ENCODE measurements at regions not wholly inside any gene's neighbourhood (a gene's known extent, or its start where the extent isn't known, plus 50 kb on each side); places are given as distances from the start of the nearest gene placed in this dataset.
A peak's percentile ranks its signal among the peaks of the same experiment; 100 is the strongest.
"Not testable (repeated sequence)": the region's sequence is repeated elsewhere in the genome, so short reads cannot be mapped to it uniquely, and the experiment has no call there.

DNA sequence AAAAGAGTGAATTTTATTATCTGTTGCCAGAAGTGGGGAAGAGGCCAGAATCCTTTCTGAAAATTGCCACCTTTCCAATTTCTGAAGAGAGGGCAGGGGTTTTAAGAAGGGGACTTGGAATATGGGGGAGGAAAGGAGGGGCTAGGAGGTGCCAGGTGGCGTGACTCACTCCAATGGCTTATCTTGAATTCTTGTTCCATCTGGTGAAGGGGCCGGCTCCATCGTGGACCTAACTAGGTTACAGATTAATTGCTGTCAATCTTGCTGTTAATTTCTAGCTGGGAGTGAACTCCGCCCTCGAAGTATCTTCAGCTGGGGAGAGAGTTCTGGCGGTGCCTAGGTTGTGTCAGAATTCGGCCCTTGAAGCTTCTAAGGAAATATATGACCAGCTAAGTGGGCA lies 138.7 kb downstream of the YTHDC2 start:
- no peak for DNase-seq

DNA sequence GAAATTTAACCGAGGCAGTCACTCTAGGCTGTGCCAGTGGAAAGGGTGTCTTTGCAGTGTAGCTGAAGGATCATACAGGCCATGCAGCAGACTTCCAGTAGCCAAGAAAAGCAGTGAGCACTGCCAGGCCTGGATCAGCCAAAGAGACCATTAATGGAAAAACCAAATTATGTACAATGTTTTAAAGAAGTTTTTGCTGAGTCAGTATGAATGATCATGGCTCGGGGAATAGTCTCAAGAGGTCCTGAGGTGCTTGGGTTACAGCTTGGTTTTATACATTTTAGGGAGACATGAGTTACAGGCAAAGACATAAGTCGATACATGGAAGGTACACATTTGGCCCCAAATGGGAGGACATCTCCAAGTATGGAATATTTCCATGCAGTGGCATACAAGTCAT lies 141.3 kb downstream of the YTHDC2 start:
- no peak for DNase-seq

DNA sequence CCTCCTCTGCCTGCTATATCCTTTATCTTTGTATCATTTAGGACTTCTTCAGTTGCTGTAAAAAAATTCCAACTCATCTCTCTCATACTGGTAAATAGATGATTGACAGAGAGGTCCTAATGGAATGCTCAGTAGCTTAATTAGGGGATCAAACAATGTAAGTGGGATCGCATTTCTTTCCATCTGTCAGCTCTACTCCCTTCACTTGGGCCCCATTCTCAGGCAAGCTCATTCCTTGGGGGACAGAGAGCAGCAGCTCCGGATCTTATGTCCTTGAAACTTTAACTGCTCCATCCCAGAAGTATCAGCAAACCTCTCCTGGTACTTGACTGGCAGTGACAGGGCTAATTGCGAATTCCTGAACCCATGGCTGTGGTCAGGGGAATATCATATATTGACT lies 146.7 kb downstream of the YTHDC2 start:
- no peak for DNase-seq

DNA sequence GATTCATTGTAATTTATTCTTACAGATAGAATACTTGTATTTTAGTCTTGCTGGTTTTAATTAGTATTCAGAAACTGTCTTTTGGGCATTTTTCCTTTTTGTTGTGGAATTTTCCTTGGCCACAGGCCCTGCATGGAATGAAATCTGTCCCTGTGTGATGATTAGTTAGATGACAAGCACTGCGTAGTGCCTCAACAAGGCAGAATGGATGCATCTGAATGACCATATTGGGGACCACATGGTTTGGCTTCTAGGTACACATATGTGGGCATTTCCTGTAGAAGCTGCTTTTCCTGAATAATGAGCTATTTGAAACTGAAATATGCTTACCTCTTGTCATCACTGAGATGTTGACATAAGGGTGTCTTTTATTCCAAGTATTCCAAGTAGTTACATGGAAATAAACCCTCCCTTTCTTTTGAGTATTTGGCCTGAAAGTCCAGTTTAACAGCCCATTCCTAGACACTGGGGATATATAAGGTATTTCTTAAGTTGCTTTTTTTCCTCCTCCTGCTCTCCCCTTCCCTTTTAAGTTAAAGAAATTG lies 147.3 kb downstream of the YTHDC2 start:
- no peak for DNase-seq

DNA sequence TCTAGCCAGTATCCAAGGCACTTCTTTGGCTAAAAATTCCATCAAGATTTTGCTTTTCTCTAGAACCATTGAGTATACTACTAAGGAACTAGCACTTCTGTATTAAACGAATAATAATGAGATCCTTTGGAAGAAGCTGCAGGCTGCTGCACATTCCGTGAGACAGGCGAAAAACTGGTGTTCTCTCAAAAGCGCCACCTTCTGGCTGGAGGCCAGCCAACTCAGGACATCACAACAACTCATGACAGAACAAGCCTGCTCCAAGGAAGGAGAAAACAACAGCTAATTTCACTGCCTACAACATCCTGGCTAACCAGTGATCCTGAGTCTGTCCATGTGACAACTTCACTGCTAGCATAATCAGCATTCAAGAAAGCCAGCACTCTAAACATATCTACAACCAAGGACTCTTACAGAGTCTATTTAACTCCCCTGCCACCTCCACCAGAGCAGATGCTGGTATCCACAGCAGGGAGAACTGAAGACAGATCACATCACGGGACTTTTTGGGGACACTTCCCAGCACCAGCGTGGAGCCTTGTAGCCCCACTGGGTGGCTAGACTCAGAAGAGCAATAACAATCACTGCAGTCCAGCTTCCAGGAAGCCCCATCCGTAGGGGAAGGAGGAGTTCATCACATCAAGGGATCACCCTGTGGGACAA lies 150.5 kb downstream of the YTHDC2 start:
- peak; percentile 47 to 49 for DNase-seq

DNA sequence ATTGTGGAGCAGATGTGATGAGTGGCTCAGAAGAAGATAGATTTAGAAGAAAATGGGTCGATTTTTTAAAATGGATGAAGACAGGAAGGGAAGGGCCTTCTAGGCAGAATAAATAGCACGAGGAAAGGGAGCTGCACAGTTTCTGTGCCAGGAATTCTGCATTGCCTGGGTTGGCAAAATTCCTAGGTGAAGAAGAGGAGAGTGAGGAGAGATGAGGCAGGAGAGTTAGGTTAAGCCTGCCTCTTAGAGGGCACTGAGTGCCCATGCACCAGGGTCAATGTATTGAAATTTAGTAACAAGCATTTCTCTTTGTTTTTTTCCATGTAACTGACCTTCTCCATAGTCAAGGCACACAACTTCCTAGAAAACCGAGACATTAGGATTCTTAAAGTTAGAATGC lies 159.5 kb downstream of the YTHDC2 start:
- no peak for DNase-seq

DNA sequence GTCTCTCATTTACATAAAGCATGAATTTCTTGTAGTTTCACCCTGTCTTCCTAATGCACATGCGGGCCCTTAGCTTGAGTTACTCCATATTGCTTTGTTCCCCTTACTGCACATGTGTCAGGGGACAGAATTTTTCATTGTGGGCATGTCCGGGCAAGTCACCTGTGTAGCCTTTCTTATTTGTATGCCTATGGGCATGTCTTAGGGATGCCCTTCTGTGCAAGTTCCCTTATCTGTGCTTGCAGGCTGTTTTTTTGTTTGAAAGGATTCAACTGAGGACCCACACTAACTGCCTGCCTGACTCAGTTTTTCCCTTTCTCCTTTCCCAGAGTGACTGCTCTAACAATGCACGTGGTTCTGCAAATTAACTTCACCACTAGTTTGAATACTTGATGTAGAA lies 161.7 kb downstream of the YTHDC2 start:
- no peak for DNase-seq

DNA sequence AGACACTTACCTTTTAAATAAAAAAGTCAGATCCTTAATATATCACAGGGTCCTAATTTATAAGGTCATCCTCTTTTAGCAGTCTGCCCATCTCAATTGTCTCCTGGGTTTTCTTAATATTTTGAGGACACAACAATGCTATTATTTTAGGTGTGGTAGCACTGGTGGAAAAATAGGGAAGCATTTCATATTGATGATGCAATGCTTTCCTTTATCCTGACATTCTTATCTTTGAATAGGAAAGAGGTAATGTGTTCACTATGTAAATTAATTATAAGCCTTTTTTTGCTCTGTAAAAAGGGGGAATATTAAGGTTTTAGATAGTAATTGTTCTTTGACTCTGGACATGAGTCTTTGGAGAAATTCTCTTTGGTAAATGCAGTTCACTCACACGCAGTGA lies 164.7 kb downstream of the YTHDC2 start:
- no peak for DNase-seq

DNA sequence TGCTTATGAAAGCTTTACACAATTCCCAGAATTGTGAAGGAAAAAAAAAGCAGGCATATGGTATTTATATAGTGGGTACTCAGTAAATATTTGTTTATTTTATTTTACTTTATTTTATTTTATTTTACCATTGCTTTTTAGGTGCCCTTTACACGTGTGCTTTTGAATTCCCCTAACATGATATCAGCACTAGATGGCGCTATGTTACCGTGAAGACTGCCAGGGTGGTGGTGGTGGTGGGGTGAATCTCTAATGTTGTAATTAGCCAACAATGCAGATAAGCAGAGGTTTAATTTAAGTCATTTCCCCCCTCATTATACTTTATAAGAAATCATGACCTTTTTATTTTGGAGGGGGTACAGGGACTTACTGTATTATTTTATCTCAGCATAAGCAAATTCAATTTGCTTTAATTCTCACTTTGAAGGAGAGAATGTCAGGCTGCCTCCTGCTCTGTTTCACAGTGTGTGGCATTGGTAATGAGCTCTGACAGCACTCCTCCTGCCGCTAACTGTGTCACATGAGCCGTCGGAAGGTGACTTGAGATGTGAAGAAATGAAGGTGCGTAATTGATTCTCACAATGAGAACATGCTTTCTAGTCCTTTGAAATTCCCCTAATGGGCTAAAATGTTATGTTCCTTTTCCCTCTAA lies 165.6 kb downstream of the YTHDC2 start:
- peak in 1 of 2 experiments; percentile 22 for DNase-seq

DNA sequence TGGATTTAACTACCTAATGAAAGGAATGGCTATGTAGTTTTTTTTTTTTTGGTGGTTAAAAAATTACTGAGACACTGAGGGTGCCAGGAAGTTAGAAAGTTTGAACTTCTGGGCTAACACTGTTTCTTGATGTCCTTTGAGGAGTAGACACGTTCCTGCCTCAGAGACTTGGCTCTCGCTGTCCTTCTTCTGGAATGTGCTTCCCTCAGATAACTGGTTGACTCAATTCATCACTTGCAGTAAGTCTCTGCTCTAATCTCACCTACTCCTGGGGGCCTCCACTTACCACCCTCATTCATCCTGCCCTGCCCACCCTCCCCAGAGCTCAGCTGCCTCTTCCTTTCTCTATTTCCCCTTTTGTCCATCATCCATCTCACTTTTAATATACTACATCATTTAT lies 167.0 kb downstream of the YTHDC2 start:
- DNase-seq = no peak

DNA sequence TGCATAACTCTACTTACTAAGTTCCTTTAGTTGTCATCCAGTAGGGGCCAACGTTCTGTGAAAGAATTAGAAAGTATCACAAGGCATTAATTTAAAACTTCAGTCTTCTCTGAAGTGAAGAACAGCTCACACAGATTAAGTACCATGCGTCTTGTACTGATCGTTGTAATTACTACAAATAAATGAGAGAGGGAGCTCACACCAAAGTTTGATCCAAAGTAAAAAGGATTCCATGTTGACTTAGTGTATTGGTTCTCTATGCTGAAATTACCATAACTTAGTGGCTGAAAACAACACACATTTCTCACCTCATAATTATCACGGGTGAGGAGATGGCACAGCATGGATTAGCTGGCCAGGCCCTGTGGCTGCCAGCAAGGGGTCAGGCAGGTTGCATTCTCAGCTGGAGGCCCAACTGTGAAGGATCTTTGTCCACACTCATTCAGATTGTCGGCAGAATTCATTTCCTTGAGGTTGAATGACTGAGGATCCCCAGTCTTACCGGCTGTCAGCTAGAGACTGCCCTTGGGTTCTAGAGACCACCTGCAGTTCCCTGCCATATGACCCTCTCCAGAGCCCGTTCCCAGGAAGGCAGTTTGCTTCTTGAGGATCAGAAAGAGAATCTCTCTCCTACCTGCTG lies 169.1 kb downstream of the YTHDC2 start:
- DNase-seq = no peak

DNA sequence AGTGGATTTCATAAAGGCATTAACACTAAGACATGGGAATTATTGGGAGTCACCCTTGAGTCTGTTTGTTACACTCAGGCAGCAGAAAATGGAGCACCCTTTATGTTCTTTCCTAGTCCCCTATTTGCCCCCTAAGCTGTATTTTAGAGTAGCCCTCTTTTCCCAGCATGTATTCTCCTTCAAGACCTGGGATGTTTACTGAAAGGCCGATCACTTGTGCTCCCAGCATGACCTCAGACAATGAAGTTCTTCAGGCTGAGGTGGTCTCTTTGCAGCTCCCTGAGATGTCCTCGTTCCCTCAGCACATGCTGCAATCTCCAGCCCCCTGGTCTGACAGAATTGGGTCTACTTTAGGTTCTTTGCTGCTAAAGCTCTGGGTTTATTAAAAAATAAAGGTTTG lies 169.7 kb downstream of the YTHDC2 start:
- no peak for DNase-seq

DNA sequence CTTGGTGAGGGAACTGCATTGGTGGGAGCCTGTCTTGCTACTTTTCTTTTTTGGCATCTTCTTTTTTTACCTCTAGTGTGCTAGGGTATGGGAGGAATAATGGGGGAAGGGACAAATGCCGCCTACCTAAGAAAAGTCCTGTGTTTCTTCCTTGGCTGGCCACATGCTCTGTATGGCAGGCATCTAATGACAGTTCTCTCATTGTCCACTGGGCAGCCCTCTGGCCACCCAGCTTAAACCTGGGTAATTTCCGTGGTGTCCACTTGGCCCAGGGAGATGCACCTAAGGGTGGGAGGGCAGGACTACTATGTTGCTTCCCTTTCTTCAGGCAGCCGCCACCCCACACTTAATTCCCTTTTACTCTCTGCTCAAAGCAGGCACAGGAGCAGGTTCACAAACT lies 173.1 kb downstream of the YTHDC2 start:
- DNase-seq = no peak

DNA sequence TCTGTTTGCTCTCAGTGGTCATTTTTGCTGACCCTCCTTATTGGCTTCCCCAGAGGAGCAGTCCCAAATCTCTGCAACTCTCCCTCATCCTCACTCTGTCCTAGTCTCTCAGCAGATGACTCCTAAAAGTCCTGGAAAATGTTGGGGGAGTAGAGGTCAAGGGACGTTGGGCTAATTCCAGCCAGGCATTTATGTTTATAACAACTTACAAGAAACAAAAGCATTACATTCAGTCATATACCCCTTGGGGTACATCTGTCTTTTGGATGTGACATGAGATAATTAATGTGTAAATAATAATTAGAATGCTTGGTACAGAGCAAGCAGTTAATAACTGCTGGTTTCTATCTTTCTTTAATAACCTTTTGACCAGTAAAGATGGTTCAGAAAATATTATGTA lies 176.2 kb downstream of the YTHDC2 start:
- no peak for DNase-seq

DNA sequence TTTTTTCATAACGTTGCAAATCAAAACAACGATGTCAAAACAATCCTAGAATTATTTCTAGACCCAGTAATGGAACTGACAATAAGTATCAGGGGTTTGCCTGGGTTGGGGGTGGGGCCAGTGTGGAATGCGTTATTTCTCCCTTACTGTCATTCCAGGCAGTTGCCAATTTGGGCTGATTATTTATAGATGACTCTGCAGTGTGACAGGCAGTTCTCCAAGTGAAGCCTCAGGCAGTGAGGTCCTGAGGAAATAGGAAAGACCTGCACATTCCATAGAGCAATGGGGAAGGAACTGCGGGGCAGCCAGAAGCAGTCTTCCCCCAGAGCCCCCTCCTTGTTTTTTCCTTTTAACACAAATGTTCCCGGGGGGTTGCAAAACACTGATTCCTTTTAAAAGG lies 179.0 kb downstream of the YTHDC2 start:
- no peak for DNase-seq

DNA sequence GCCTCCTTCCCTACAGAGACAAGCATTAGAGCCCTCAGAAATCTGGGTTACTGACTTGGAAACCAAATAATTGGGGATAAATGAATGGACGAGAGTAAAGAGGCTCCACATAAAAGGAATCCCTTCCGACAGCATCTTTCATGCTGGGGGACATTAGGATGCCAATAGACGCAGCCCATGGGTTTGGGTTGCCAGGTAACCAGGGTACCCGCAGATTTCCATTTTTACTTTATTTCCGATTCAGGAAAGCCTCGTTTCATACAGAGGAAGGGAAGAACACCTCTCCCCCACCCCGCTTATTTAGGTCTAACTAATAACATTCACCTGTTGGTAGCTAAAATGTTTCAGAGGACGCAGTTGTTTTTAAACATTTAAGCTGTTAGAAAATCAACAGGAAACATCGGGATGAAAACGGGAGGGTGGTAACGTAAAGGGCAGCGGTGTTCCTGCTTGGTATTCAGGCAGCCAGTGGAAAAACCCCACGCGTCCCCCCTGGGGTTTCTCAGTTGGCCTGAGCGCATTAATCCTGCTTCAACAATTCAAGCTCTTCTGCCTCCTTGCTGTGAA lies 179.5 kb downstream of the YTHDC2 start:
- DNase-seq = no peak

DNA sequence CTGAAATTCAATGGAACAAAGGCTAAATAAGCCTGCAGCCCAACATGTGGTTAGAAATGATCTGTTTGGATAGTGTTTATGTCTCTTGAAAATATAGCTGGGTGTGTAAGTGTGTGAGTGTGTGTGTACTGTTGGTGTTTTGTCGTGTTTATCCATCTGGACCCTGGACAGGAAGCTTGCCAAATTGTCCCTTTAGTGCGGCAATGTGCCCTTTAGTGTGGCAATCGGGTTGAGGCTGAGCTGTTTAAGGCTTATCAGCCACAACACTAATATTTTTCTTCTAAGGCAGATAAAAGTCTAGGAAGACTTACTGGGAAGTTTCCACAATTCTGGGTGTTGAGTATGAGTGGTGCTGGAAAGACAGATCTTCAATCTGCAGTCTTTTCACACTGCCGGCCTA lies 180.2 kb downstream of the YTHDC2 start:
- no peak for DNase-seq

DNA sequence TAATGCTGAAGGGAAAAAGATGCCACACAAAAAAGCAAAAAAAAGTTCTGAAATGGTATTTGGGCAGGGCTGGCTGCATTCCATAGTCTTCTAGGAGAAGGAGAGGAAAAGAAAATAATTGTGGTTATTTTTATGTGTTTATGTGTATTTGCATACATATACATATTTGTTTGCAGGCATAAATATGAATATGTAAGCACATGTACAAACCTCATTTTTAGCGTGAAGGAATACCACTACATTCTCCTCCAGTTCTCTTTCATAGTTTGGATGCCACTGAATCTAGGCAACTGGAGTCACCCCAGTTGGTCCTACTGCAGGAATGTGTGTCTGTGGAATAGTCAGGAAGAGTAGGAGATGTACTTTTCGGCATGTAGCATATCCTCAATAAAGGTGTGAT lies 181.1 kb downstream of the YTHDC2 start:
- no peak for DNase-seq

DNA sequence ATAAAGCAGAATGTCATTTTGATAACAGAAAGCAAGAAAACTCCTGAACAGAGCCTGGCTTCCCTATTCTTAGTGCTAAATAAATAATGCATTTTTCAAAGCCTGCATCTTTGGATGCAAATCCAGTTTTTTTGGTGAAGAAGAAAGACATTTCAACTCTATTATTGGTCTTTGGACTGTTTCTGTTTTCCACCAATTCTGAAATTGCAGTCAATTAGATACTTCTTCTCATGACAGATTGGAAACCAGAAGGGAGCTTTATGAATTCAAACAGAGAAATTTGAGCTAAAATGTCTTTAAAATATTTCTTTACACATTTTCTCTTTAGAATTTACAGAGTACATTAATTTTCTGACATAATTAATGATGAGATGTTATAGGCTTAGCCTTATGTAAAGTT lies 189.8 kb downstream of the YTHDC2 start:
- DNase-seq = no peak

DNA sequence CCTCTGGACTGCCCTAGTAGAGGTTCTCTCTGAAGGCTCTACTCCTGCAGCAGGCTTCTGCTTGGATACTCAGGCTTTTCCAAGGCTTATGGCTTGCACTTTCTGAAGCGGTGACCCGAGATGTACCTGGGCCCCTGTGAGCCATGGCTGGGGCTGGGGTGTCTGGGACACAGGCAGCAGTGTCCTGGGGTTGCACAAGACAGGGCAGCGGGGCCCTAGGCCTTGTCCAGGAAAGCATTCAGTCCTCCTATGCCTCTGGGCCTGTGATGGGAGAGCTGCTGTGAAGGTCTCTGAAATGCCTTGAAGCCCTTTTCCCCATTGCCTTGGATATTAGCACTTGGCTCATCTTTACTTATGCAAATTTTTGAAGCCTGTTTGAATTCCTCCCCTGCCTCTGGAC lies 192.2 kb downstream of the YTHDC2 start:
- no peak for DNase-seq

DNA sequence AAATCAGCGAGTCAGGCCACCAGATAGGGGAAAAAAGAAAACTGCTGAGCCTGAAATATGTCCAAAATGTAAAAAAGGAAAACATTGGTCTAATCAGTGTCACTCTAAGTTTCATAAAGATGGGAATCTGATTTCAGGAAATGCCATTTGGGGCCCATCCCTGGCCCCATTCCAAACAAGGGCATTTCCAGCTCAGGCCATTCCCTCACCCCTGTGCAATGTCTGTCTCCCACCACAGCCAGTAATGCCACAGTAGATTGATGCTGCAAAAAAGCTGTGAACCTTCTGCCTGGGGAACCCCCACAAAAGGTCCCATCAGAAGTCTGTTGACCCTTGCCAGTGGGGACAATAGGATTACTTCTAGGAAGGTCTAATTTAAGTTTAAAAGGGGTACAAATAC lies 199.6 kb downstream of the YTHDC2 start:
- no peak for DNase-seq

DNA sequence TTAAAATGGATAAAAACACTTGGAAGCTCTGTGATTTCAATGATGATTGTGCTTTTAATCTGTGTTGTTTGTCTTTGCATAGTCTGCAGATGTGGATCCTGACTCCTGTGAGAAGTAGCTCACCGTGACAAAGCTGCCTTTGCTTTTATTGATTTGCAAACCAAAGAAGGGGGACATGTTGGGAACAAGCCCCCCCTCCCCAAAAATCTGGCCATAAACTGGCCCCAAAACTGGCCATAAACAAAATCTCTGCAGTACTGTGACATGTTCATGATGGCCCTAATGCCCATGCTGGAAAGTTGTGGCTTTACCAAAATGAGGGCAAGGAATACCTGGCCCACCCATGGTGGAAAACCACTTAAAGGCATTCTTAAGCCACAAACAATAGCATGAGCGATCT lies 202.4 kb downstream of the YTHDC2 start:
- not testable (repeated sequence) for DNase-seq

DNA sequence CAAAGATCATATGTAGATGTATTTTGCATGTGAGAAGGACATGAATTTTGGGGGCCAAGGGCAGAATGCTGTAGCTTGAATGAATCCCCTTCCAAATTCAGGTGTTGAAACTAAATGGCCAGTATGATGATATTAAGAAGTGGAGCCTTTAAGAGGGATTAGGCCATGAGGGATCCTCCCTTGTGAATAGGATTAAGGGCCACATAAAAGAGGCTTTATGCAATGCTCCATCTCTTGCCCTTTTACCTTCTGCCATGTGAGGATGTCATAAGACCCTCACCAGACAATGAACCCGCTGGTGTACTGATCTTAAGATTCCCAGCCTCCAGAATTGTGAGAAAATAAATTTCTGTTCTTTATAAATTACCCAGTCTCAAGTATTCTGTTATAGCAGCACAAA lies 206.1 kb downstream of the YTHDC2 start:
- no peak for DNase-seq

DNA sequence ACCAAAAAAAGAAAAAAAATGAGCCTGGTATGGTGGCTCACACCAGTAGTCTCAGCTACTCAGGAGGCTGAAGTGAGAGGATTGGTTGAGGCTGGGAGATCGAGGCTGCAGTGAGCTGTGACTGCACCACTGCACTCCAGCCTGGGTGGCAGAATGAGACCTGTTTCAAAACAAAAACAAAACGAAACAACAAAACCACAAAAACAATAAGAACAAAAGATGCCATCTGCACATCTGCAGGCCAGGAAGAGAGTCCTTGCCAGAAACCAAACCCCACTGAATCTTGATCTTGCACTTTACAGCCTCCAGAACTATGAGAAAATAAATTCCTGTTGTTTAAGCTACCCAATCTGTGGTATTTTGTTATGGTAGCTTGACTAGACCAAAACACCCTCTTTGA lies 207.7 kb downstream of the YTHDC2 start:
- no peak for DNase-seq

All from activated T-cell treated with anti-CD3 and anti-CD28 coated beads, Interleukin-2, amount 50 U/mL, for 48 hours (primary cell).